IMR-90 (cell line): ENCODE measurements at regions not wholly inside any gene's neighbourhood (a gene's known extent, or its start where the extent isn't known, plus 50 kb on each side); places are given as distances from the start of the nearest gene placed in this dataset.

Experiments used
- ATAC-seq: fragments of 200-7000 bp; cut with Tn5 transposase; 2 replicates; pipeline ENCODE4 v1.9.1; 2020; ENCODE audit warnings: low read depth, mild to moderate bottlenecking, moderate library complexity
- BruUV-seq: library from RNA; stranded (reverse); fragments of 400-500 nt; replicated peaks from 2 replicates; lab custom pipeline; 2021; lab: Mats Ljungman, UMichigan
- CTCF ChIA-PET: fragments of 300-600 bp; formaldehyde crosslinking; extraction: SDS; loops from one replicate; lab custom pipeline; 2021; ENCODE audit warnings: antibody characterized with exemption; lab: Yijun Ruan, JAX
- POLR2A ChIA-PET: fragments of 300-600 bp; sonication (Branson Sonifier 250); formaldehyde crosslinking; loops from one replicate; lab custom pipeline; 2022; ENCODE audit warnings: antibody characterized with exemption; ENCODE audit not compliant: unreplicated experiment; lab: Charles Lee
- DNase-seq: peaks from one replicate; pipeline ENCODE4 v3.0.0; 2013
- H2AFZ ChIP-seq: replicated peaks from 2 replicates; pipeline ENCODE3; 2013; ENCODE audit warnings: low read length, mild to moderate bottlenecking; ENCODE audit not compliant: poor library complexity
- H2AK5ac ChIP-seq: 2 replicates; pipeline ENCODE4 v1.6.1; 2013; ENCODE audit warnings: low read depth, low read length, inconsistent platforms
- H2AK9ac ChIP-seq: replicated peaks from 2 replicates; pipeline ENCODE3; 2013; ENCODE audit warnings: mild to moderate bottlenecking, low read depth, low read length, moderate library complexity; ENCODE audit not compliant: poor library complexity
- H2BK120ac ChIP-seq: 2 replicates; pipeline ENCODE4 v1.6.1; 2013; ENCODE audit warnings: low read depth, low read length, inconsistent platforms
- H2BK15ac ChIP-seq: 3 replicates; pipeline ENCODE4 v1.6.1; 2013; ENCODE audit warnings: low read depth, low read length, inconsistent platforms
- H2BK20ac ChIP-seq: 2 replicates; pipeline ENCODE4 v1.6.1; 2013; ENCODE audit warnings: low read depth, mild to moderate bottlenecking, inconsistent platforms, low read length, moderate library complexity
- H2BK5ac ChIP-seq: 2 replicates; pipeline ENCODE4 v1.6.1; 2013; ENCODE audit warnings: mild to moderate bottlenecking, low read depth, low read length, inconsistent platforms; ENCODE audit not compliant: poor library complexity, severe bottlenecking
- H3K14ac ChIP-seq: replicated peaks from 2 replicates; pipeline ENCODE4 v1.6.1; 2013; ENCODE audit warnings: low read depth, low read length, inconsistent platforms
- H3K18ac ChIP-seq: 2 replicates; pipeline ENCODE4 v1.6.1; 2013; ENCODE audit warnings: low read depth, low read length, control low read depth
- H3K23ac ChIP-seq: 2 replicates; pipeline ENCODE4 v1.6.1; 2013; ENCODE audit warnings: low read depth, low read length, inconsistent platforms
- H3K27ac ChIP-seq: 2 replicates; pipeline ENCODE4 v1.5.1; 2013; ENCODE audit warnings: mild to moderate bottlenecking, control low read depth, low read length; ENCODE audit not compliant: insufficient read depth
- H3K27me3 ChIP-seq: 2 replicates; pipeline ENCODE4 v1.6.1; 2013; ENCODE audit warnings: low read length; ENCODE audit not compliant: control insufficient read depth, insufficient read depth
- H3K36me3 ChIP-seq: 2 replicates; pipeline ENCODE4 v1.6.1; 2013; ENCODE audit warnings: low read length, mixed read lengths; ENCODE audit not compliant: control insufficient read depth, insufficient read depth
- H3K4ac ChIP-seq: 2 replicates; pipeline ENCODE4 v1.6.1; 2013; ENCODE audit warnings: low read depth, low read length, inconsistent platforms
- H3K4me1 ChIP-seq: 2 replicates; pipeline ENCODE4 v1.6.1; 2013; ENCODE audit warnings: low read length, mixed read lengths; ENCODE audit not compliant: control insufficient read depth, insufficient read depth
- H3K4me2 ChIP-seq: 2 replicates; pipeline ENCODE4 v1.6.1; 2013; ENCODE audit warnings: low read depth, mild to moderate bottlenecking, control low read depth, low read length, moderate library complexity
- H3K4me3 ChIP-seq: 2 replicates; pipeline ENCODE4 v1.5.1; 2013; ENCODE audit warnings: low read depth, mild to moderate bottlenecking, control low read depth, low read length, moderate library complexity; ENCODE audit not compliant: insufficient read depth
- H3K56ac ChIP-seq: 2 replicates; pipeline ENCODE4 v1.6.1; 2013; ENCODE audit warnings: low read length, inconsistent platforms; ENCODE audit not compliant: insufficient read depth; ENCODE audit errors: extremely low read depth
- H3K79me1 ChIP-seq, 2 experiments: 2 replicates each; pipeline ENCODE4 v1.6.1; 2013; ENCODE audit warnings: low read length in 2 of 2, inconsistent platforms in 1 of 2, low read depth in 1 of 2
- H3K9ac ChIP-seq: 2 replicates; pipeline ENCODE4 v1.6.1; 2013; ENCODE audit warnings: low read depth, low read length, control low read depth
- H3K9me1 ChIP-seq: 2 replicates; pipeline ENCODE4 v1.6.1; 2013; ENCODE audit warnings: low read length, inconsistent platforms; ENCODE audit not compliant: insufficient read depth
- H3K9me3 ChIP-seq: 2 replicates; pipeline ENCODE4 v1.6.1; 2013; ENCODE audit warnings: low read length; ENCODE audit not compliant: control insufficient read depth, insufficient read depth
- H4K20me1 ChIP-seq: 2 replicates; pipeline ENCODE4 v1.6.1; 2013; ENCODE audit warnings: low read length, inconsistent platforms; ENCODE audit not compliant: insufficient read depth
- H4K5ac ChIP-seq: 2 replicates; pipeline ENCODE4 v1.6.1; 2013; ENCODE audit warnings: mild to moderate bottlenecking, low read depth, low read length, control low read depth
- H4K8ac ChIP-seq, 2 experiments: 2 replicates each; pipeline ENCODE4 v1.6.1; 2013; ENCODE audit warnings: low read depth in 2 of 2, low read length in 2 of 2, control low read depth in 1 of 2, inconsistent platforms in 1 of 2
- H4K91ac ChIP-seq: 2 replicates; pipeline ENCODE4 v1.6.1; 2013; ENCODE audit warnings: low read depth, low read length, inconsistent platforms; ENCODE audit not compliant: insufficient read depth
- BHLHE40 ChIP-seq: fragments of 150-350 bp; IDR thresholded peaks from 2 replicates; pipeline ENCODE4 v1.6.1; 2016; ENCODE audit warnings: mild to moderate bottlenecking, low read depth, low read length
- ELK1 ChIP-seq: fragments of 150-350 bp; IDR thresholded peaks from 2 replicates; pipeline ENCODE4 v1.6.1; 2016; ENCODE audit warnings: low read depth, mild to moderate bottlenecking, low read length, moderate library complexity, borderline replicate concordance
- FOS ChIP-seq: fragments of 150-350 bp; IDR thresholded peaks from 2 replicates; pipeline ENCODE4 v1.6.1; 2016; ENCODE audit warnings: low read depth, low read length
- MAFK ChIP-seq: IDR thresholded peaks from 2 replicates; pipeline ENCODE4 v1.6.1; 2012; ENCODE audit warnings: low read depth, low read length, improper control_type of control experiment
- MAZ ChIP-seq: IDR thresholded peaks from 2 replicates; pipeline ENCODE4 v1.6.1; 2012; ENCODE audit warnings: low read depth, mild to moderate bottlenecking, low read length, improper control_type of control experiment, moderate library complexity, borderline replicate concordance
- MXI1 ChIP-seq: IDR thresholded peaks from 2 replicates; pipeline ENCODE4 v1.6.1; 2012; ENCODE audit warnings: low read depth, mild to moderate bottlenecking, low read length, moderate library complexity, borderline replicate concordance
- POLR2A ChIP-seq: IDR thresholded peaks from 2 replicates; pipeline ENCODE4 v1.6.1; 2012; ENCODE audit warnings: mild to moderate bottlenecking, low read depth, low read length
- dilution Hi-C: fragments of 300-500 bp; cut with HindIII; formaldehyde crosslinking; loops from one replicate; pipeline ENCODE4 v1.14.3; 2018; ENCODE audit warnings: low sequenced_read_pairs; ENCODE audit not compliant: unreplicated experiment
- in situ Hi-C: fragments of 300-500 bp; cut with MboI; formaldehyde crosslinking; loops from 3 replicates; pipeline ENCODE4 v1.14.3; 2019; ENCODE audit warnings: low sequenced_read_pairs, inconsistent platforms, mixed read lengths
- intact Hi-C: fragments of 100-400 bp; cut with micrococcal nuclease; formaldehyde crosslinking; loops from 2 replicates; pipeline ENCODE4 v1.10.0; 2022

GRCh38 chr20:40343390-40343789 lies 345.6 kb downstream of the MAFB start:
- Histone ChIP-seq H3K4me1 (no peaks in the 10 kb centered on the region), H3K14ac (no peak overlapping the region), H3K18ac (no peak overlapping the region), H2AK5ac (no peak overlapping the region), H4K5ac (no peak overlapping the region), H4K8ac (no peak overlapping the region), H3K4me3 (no peak overlapping the region), H4K20me1 (no peaks in the 10 kb centered on the region), H3K9ac (no peak overlapping the region), H2AK9ac (no peak overlapping the region), H3K79me1 (no peaks in the 10 kb centered on the region), H3K27ac (no peak overlapping the region), H3K56ac (no peak overlapping the region), H3K27me3 (no peaks in the 10 kb centered on the region), H4K91ac (no peak overlapping the region), H3K4me2 (no peak overlapping the region), H3K23ac (no peak overlapping the region), H3K4ac (no peak overlapping the region), H3K9me1 (no peaks in the 10 kb centered on the region), H2BK120ac (no peak overlapping the region), H3K9me3 (no peaks in the 10 kb centered on the region), H3K36me3 (no peaks in the 10 kb centered on the region), H2AFZ (no peak overlapping the region), H2BK15ac (no peak overlapping the region), H2BK5ac (no peak overlapping the region), H2BK20ac (no peak overlapping the region)
- CTCF ChIA-PET: no interaction called here
- ATAC-seq (no peak), DNase-seq (no peak)
- dilution Hi-C loops: no loop called here
- POLR2A ChIA-PET: no interaction called here
- in situ Hi-C loops: no loop called here
- BruUV-seq: no TSS peak
- TF ChIP-seq FOS (no peak), MAFK (no peak), ELK1 (no peak), MAZ (no peak), BHLHE40 (no peak), POLR2A (no peak), MXI1 (no peak)
- intact Hi-C loops: no loop called here
